GOT3 (cell line): ENCODE measurements at regions not wholly inside any gene's neighbourhood (a gene's known extent, or its start where the extent isn't known, plus 50 kb on each side); places are given as distances from the start of the nearest gene placed in this dataset.
"Not testable (repeated sequence)": the region's sequence is repeated elsewhere in the genome, so short reads cannot be mapped to it uniquely, and the experiment has no call there.

ENCODE experiments used
- DNase-seq: peaks from one replicate; lab custom pipeline; 2025; ENCODE audit warnings: mixed read lengths; lab: John Stamatoyannopoulos, UW

GRCh38 chr2:175684466-175684865 is 317.6 kb downstream of the LNPK start:
- no peak for DNase-seq

DNA sequence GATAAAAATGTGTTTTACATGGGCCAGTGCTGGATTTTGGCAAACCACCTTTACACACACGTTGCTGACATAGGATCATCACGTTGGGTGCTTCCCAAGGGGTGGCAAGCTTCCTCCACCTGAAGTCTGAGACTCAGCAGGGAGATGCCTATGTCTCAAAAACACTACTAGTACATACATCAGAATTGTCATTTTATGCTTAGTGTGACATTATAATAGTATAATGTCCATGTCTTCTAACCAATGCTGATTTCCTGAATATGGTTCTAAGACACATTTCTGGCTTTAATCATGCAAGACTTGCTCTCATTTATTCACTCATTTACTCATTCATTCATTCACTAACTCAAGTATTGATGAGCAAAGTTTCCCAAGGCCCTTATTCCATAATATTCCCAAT is 322.3 kb downstream of the LNPK start:
- no peak for DNase-seq

GRCh38 chr2:175679231-175679630 is 322.8 kb downstream of the LNPK start:
- DNase-seq: no peak

DNA sequence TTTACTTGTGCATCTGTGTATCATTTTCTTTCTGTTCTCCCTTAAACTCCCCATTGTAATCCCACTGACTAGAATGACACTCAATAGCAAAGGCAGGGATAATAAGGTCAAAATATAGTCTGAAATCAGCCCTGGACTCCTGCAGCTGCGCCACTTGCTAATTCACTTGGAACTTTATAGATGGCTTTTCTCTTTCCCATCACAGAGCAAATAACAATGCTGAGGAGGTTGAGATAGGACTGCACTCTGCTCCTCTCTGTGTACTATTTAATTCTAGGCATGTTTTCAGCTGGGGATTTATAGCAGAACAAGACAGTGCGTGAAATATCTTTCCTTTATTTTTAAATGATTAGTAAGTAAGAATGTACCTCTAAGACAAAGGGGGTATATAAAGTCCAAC is 324.2 kb downstream of the LNPK start:
- no peak for DNase-seq

DNA sequence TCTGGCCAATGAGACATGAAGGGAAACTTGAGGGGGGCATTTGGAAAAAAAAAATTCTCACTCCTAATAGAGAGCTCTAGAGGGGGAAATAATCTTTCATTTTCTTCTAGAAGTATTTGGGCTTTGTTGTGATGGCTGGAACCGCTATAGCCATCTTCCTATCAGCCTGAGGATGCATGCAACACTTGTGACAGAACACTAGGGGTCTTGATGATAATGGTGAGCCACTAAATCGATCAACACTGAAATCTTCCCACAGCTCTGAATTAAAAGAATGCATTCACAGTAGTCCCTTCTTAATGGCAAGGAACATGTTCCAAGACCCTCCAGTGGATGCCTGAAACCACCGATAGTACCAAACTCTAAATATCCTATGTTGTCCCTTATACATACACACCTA is 325.3 kb downstream of the LNPK start:
- no peak for DNase-seq

DNA sequence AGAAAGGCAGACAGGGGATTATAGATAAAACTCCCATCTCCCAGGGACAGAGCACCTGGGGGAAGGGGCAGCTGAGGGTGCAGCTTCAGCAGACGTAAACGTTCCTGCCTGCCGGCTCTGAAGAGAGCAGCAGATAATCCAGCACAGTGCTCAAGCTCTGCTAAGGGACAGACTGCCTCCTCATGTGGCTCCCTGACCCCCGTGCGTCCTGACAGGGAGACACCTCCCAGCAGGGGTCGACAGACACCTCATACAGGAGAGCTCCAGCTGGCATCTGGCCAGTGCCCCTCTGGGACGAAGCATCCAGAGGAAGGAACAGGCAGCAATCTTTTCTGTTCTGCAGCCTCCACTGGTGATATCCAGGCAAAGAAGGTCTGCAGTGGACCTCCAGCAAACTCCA is 333.3 kb downstream of the LNPK start:
- not testable (repeated sequence) for DNase-seq

DNA sequence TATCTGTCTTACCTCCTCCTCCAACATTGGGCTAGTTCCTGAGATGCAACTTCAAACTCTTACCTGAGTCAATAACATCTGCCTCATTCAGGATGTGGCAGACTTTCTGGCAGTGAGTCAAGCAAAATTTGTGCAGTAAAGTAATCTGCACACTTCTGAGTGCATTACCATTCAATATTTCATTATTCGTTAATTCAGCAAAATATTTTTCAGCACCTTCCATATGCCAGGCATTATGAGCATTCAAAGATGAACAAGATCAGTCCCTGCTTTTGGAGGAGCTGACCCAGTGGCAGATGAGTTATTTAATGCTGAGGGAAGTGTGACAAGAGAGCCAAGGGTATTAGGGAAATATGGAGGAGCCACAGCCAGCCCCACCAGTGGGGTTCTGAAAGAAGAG is 339.7 kb downstream of the LNPK start:
- no peak for DNase-seq

GRCh38 chr2:175648577-175649063 is 353.4 kb downstream of the LNPK start:
- no peak for DNase-seq

DNA sequence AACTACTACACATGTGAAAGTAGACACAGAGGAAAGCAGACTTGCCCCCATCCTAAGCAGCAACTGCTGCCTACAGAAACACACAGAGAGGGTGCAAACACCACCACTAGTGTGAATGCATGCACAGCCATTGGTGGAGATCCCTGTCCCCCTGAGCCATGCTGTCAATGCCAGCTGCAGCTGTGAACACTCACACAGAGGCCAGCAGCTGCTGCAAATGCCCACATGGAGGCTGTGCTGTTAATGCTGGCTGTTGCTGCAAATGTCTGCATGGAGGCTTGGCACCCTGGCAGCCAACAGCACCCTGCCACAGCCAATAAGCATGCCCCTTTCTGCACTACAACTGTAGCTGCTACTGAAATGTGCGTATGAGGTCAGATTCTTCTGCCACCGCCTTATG is 355.0 kb downstream of the LNPK start:
- no peak for DNase-seq

DNA sequence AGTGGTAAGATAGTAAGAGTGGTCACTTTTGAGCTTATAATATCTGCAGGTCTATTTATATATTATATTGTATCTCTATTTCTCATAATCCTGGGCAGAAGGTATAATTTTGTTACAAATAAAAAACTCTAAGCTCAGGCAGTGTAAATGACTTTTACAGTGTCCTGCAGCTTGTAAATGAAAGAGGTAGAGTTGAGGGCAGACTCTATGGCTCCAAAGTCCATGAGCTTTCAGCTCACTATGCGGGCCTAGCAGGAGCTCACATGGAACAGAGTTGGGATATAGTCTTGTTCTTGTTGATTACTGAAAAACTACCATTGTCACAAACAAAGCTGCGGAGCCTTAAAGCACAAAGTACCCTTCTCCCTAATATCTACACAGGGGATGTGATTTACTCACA is 361.4 kb downstream of the LNPK start:
- no peak for DNase-seq

DNA sequence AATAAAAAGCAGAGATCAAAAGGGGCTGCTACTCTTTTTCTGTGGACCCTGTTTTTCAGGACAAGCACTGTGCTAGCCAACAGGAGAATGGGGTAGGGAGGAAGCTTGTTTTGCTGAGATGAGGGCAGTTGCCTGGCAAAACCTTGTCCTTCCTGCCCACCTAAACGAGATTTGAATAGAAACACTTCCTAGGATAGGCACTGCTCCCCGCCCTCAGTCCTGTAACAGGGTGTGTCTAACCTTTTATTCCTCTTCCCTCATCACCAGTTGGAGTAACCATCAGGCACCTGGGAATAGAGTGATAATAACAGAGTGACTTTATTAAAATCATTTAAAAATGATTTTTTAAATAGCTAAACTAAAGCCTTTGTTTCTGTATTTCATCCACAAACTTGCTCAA is 368.8 kb downstream of the LNPK start:
- no peak for DNase-seq

- DNase-seq: no peak
These were observed 370.8 kb downstream of the LNPK start for GRCh38 chr2:175631245-175631623.

- DNase-seq: no peak
These were observed 371.5 kb downstream of the LNPK start for GRCh38 chr2:175630280-175631244.

GRCh38 chr2:175628243-175628642 is 373.8 kb downstream of the LNPK start:
- DNase-seq: no peak

DNA sequence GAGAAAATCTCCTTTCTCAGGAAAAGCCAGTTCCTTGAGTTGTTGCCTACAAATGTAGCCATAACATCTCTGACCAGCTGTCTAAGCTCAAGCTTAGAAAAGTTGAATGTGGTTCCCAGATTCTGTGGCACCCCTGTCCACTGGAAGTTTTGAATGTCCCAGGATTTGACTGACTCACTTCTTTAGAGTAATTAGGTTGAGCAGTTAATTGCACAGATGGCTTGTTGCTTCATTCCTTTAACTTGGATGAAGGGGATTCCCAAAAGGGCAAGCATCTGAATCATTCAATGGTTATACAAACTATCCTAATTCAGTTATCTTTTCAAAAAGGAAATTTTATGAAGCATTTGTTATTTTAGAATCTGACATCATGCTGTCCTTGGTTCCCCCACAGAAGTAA is 374.7 kb downstream of the LNPK start:
- no peak for DNase-seq

GRCh38 chr2:175626796-175627195 is 375.3 kb downstream of the LNPK start:
- DNase-seq: no peak

DNA sequence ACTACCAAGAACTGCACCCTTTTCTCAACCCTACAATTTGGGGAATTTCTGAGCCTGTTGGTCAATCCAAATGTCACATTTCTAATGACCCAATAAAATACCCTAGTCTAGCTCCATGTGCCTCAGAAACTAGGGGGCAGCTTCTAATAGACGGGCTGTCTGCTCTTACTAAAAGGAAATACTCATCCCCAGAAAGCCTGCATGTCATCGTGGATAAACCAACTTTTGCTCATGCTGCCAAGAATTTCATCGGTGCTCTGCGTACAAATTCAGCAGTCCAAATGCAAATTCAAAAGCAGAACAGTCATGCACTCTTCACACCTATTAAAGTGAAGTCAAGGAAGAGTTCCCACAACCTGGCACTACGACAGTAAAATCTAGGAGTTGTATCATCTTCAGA is 377.3 kb downstream of the LNPK start:
- no peak for DNase-seq

DNA sequence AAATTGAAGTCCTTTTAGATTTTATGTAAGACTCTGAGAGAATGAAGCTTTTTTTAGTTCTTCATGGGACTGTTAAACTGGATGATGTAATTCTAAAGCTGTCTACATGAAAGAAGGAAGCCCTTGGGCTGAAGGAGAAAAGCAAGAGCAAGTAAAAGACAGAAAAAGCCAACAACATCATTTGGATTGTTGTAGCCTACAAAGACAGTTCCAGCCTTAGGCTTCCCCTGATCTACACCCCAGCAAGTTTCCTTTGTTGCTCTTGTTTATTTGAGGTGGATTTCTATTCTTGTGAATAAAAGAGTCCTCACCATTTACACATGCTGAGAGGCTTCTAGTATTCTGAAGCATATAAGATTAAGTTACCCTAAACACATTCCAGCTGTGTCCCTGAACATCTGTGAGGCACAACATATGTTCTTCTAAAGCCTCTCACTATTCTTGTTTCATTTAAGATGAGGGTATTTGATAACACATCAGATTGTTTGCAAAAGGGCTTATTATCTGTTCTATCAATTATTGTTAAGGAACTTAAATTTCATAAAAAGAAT is 377.8 kb downstream of the LNPK start:
- DNase-seq: no peak

DNA sequence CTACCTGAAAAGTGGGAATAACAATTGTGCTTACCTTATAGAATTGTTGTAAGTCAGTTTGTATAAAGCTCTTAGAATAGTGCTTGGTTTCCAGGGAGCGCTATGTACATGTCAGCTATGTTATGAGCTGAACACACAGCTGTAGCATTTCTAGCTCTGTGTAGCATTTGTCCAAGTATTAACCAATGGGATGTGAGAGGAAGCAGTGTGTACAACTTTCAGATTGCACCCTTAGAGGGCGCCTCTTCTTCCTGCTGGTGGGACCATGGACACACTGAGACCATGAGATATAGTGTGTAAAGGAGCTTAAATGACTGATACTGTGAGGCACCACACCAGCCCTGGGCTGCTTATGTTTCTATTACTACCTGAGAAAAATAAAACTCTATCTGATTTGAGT is 380.2 kb downstream of the LNPK start:
- DNase-seq: no peak

GRCh38 chr2:175620106-175620505 is 382.0 kb downstream of the LNPK start:
- DNase-seq: no peak

GRCh38 chr2:175619179-175620045 is 382.7 kb downstream of the LNPK start:
- DNase-seq: no peak

- DNase-seq: no peak
These were observed 389.8 kb downstream of the LNPK start for GRCh38 chr2:175612280-175612679.
